H1 (cell line): ENCODE measurements at regions not wholly inside any gene's neighbourhood (a gene's known extent, or its start where the extent isn't known, plus 50 kb on each side); places are given as distances from the start of the nearest gene placed in this dataset.

ENCODE experiments used
- CTCF ChIA-PET: fragments of 300-600 bp; sonication (Branson Sonifier 250); formaldehyde crosslinking; loops from one replicate; lab custom pipeline; 2021; ENCODE audit not compliant: partially characterized antibody; lab: Charles Lee
- POLR2A ChIA-PET: fragments of 300-600 bp; sonication (Branson Sonifier 250); formaldehyde crosslinking; loops from one replicate; lab custom pipeline; 2021; ENCODE audit warnings: inconsistent platforms; ENCODE audit not compliant: partially characterized antibody; lab: Charles Lee
- DNase-seq, 2 experiments: peaks; one replicate each; pipeline versions ENCODE4 v3.0.0 to v3.0.0-alpha.2; 2010 to 2022; ENCODE audit warnings: low spot score in 2 of 2, low read depth in 1 of 2, mixed read lengths in 1 of 2
- FAIRE-seq: peaks from 2 replicates; lab custom pipeline; 2011; peaks lifted over from hg19 to GRCh38; lab: Jason Lieb, UNC
- H2AFZ ChIP-seq: 2 replicates; pipeline ENCODE4 v1.8.1; 2012; ENCODE audit warnings: low read length, inconsistent platforms
- H2AK5ac ChIP-seq: 2 replicates; pipeline ENCODE4 v1.6.1; 2013; ENCODE audit warnings: low read depth, low read length
- H2BK120ac ChIP-seq: replicated peaks from 2 replicates; pipeline ENCODE3; 2013; ENCODE audit warnings: low read depth, low read length, inconsistent platforms
- H2BK12ac ChIP-seq: 2 replicates; pipeline ENCODE4 v1.6.1; 2013; ENCODE audit warnings: low read depth, low read length
- H2BK15ac ChIP-seq: 2 replicates; pipeline ENCODE4 v1.6.1; 2013; ENCODE audit warnings: low read length
- H2BK20ac ChIP-seq: 2 replicates; pipeline ENCODE4 v1.6.1; 2013; ENCODE audit warnings: low read length
- H2BK5ac ChIP-seq: 2 replicates; pipeline ENCODE4 v1.6.1; 2013; ENCODE audit warnings: low read depth, low read length
- H3K14ac ChIP-seq: 2 replicates; pipeline ENCODE4 v1.6.1; 2013; ENCODE audit warnings: inconsistent platforms; ENCODE audit not compliant: insufficient read length
- H3K18ac ChIP-seq: 2 replicates; pipeline ENCODE4 v1.6.1; 2013; ENCODE audit warnings: low read length; ENCODE audit errors: extremely low read depth
- H3K23ac ChIP-seq: 2 replicates; pipeline ENCODE4 v1.6.1; 2013; ENCODE audit warnings: inconsistent platforms; ENCODE audit not compliant: insufficient read length
- H3K23me2 ChIP-seq: 2 replicates; pipeline ENCODE4 v1.6.1; 2013; ENCODE audit warnings: low read depth, low read length
- H3K27ac ChIP-seq: 2 replicates; pipeline ENCODE4 v1.6.1; 2011; ENCODE audit warnings: low read depth, low read length, inconsistent platforms
- H3K27me3 ChIP-seq, 4 experiments: replicated peaks in 1 of 4; 1 replicate in 1 of 4; 2 replicates in 3 of 4; pipeline versions ENCODE4 v1.6.1 to v1.8.1; 2011 to 2013; ENCODE audit warnings: low read length in 3 of 4, mild to moderate bottlenecking in 3 of 4, inconsistent platforms in 2 of 4, mixed read lengths in 2 of 4, moderate library complexity in 1 of 4; ENCODE audit not compliant: control insufficient read depth in 3 of 4, insufficient read depth in 3 of 4; ENCODE audit errors: extremely low read depth in 1 of 4
- H3K36me3 ChIP-seq, 4 experiments: 2 replicates each; pipeline versions ENCODE4 v1.6.1 to v1.8.1; 2011 to 2013; ENCODE audit warnings: mild to moderate bottlenecking in 4 of 4, low read length in 3 of 4, moderate library complexity in 2 of 4, control low read depth in 1 of 4, inconsistent platforms in 1 of 4; ENCODE audit not compliant: insufficient read depth in 4 of 4, control insufficient read depth in 2 of 4
- H3K4ac ChIP-seq: replicated peaks from 2 replicates; pipeline ENCODE3; 2013; ENCODE audit warnings: low read length, low read depth, mixed read lengths, inconsistent platforms; ENCODE audit not compliant: insufficient read length
- H3K4me1 ChIP-seq, 4 experiments: replicated peaks in 1 of 4; 1 replicate in 1 of 4; 2 replicates in 3 of 4; pipeline versions ENCODE4 v1.6.1 to v1.8.1; 2011 to 2013; ENCODE audit warnings: low read length in 3 of 4, inconsistent platforms in 2 of 4, mixed read lengths in 1 of 4; ENCODE audit not compliant: insufficient read depth in 4 of 4, control insufficient read depth in 3 of 4
- H3K4me2 ChIP-seq, 2 experiments: 2 replicates each; pipeline versions ENCODE4 v1.6.1 to v1.8.1; 2011 to 2013; ENCODE audit warnings: low read depth in 2 of 2, low read length in 2 of 2, control low read depth in 1 of 2, inconsistent platforms in 1 of 2, mild to moderate bottlenecking in 1 of 2; ENCODE audit not compliant: insufficient read depth in 1 of 2
- H3K4me3 ChIP-seq, 4 experiments: fragments of 200-600, 300-600 bp in 1 of 4; sonication (generic), shearing (Covaris generic), sonication (Bioruptor Twin) in 1 of 4; 2 replicates each; pipeline versions ENCODE4 v1.5.1 to v1.8.1; 2011 to 2016; ENCODE audit warnings: low read length in 4 of 4, low read depth in 3 of 4, control low read depth in 2 of 4, inconsistent platforms in 2 of 4, mild to moderate bottlenecking in 2 of 4, mixed read lengths in 1 of 4, moderate library complexity in 1 of 4; ENCODE audit not compliant: insufficient read depth in 2 of 4; ENCODE audit errors: extremely low read depth in 1 of 4
- H3K56ac ChIP-seq: replicated peaks from 2 replicates; pipeline ENCODE3; 2013; ENCODE audit warnings: low read depth, mild to moderate bottlenecking, mixed read lengths, low read length, inconsistent platforms; ENCODE audit not compliant: insufficient read length
- H3K79me1 ChIP-seq: 2 replicates; pipeline ENCODE4 v1.6.1; 2013; ENCODE audit warnings: low read depth, low read length, control low read depth
- H3K79me2 ChIP-seq, 2 experiments: 2 replicates each; pipeline versions ENCODE4 v1.6.1 to v1.8.1; 2012 to 2013; ENCODE audit warnings: low read length in 2 of 2, mild to moderate bottlenecking in 2 of 2, inconsistent platforms in 1 of 2; ENCODE audit not compliant: insufficient read depth in 2 of 2, control insufficient read depth in 1 of 2
- H3K9ac ChIP-seq, 4 experiments: replicated peaks in 1 of 4; 1 replicate in 1 of 4; 2 replicates in 3 of 4; pipeline versions ENCODE4 v1.6.1 to v1.8.1; 2011 to 2013; ENCODE audit warnings: low read depth in 3 of 4, low read length in 3 of 4, control low read depth in 2 of 4, mild to moderate bottlenecking in 2 of 4, moderate library complexity in 2 of 4, inconsistent platforms in 1 of 4; ENCODE audit errors: extremely low read depth in 1 of 4
- H3K9me3 ChIP-seq, 2 experiments: 2 replicates each; pipeline versions ENCODE4 v1.6.1 to v1.8.1; 2012 to 2013; ENCODE audit warnings: mild to moderate bottlenecking in 2 of 2, moderate library complexity in 2 of 2, control low read depth in 1 of 2, inconsistent platforms in 1 of 2, low read depth in 1 of 2, low read length in 1 of 2, mixed read lengths in 1 of 2; ENCODE audit not compliant: insufficient read depth in 2 of 2
- H4K20me1 ChIP-seq, 2 experiments: replicated peaks in 1 of 2; 2 replicates each; pipeline versions ENCODE3 to v1.8.1; 2011 to 2013; ENCODE audit warnings: inconsistent platforms in 2 of 2, low read length in 2 of 2, mild to moderate bottlenecking in 1 of 2; ENCODE audit not compliant: insufficient read depth in 2 of 2, control insufficient read depth in 1 of 2
- H4K5ac ChIP-seq: 2 replicates; pipeline ENCODE4 v1.6.1; 2013; ENCODE audit warnings: low read length, low read depth, mixed read lengths, inconsistent platforms; ENCODE audit not compliant: insufficient read length
- H4K8ac ChIP-seq: 2 replicates; pipeline ENCODE4 v1.8.0; 2013; ENCODE audit warnings: mild to moderate bottlenecking, moderate library complexity, low read length, inconsistent platforms; ENCODE audit not compliant: insufficient read depth; ENCODE audit errors: extremely low read depth
- H4K91ac ChIP-seq: replicated peaks from 2 replicates; pipeline ENCODE3; 2013; ENCODE audit warnings: low read length, mixed read lengths, inconsistent platforms; ENCODE audit not compliant: insufficient read length
- ASH2L ChIP-seq: fragments of 200-600, 300-600 bp; sonication (generic); IDR thresholded peaks from one replicate; pipeline ENCODE4 v1.7.1; 2017; ENCODE audit warnings: low read length
- ATF3 ChIP-seq: IDR thresholded peaks from 2 replicates; pipeline ENCODE4 v1.6.1; 2011; ENCODE audit warnings: low read depth, mild to moderate bottlenecking, low read length; ENCODE audit not compliant: insufficient read depth
- E2F6 ChIP-seq: IDR thresholded peaks from 2 replicates; pipeline ENCODE4 v1.6.1; 2012; ENCODE audit warnings: inconsistent platforms
- FOSL1 ChIP-seq: IDR thresholded peaks from 2 replicates; pipeline ENCODE4 v1.6.1; 2011; ENCODE audit warnings: mild to moderate bottlenecking, low read depth, low read length, moderate library complexity; ENCODE audit not compliant: insufficient read depth
- GTF2F1 ChIP-seq: IDR thresholded peaks from 2 replicates; pipeline ENCODE4 v1.6.1; 2012; ENCODE audit warnings: low read depth, low read length, improper control_type of control experiment, borderline replicate concordance
- HDAC2 ChIP-seq, 2 experiments: fragments of 300-600 bp in 1 of 2; sonication (generic) in 1 of 2; IDR thresholded peaks; 2 replicates each; pipeline ENCODE4 v1.6.1; 2011 to 2012; ENCODE audit warnings: low read depth in 2 of 2, low read length in 2 of 2, mild to moderate bottlenecking in 2 of 2, moderate library complexity in 2 of 2, borderline replicate concordance in 1 of 2, inconsistent platforms in 1 of 2
- HDAC6 ChIP-seq: IDR thresholded peaks from one replicate; pipeline ENCODE4 v1.7.1; 2012; ENCODE audit warnings: low read depth, mild to moderate bottlenecking, inconsistent platforms, low read length, moderate library complexity
- MAFK ChIP-seq: IDR thresholded peaks from 2 replicates; pipeline ENCODE4 v1.6.1; 2012; ENCODE audit warnings: low read depth, mild to moderate bottlenecking, improper control_type of control experiment, low read length
- MAX ChIP-seq: IDR thresholded peaks from 2 replicates; pipeline ENCODE4 v1.6.1; 2012; ENCODE audit warnings: inconsistent platforms
- RAD21 ChIP-seq, 2 experiments: IDR thresholded peaks in 1 of 2; conservative IDR thresholded peaks in 1 of 2; 2 replicates each; pipeline ENCODE4 v1.6.1; 2011; ENCODE audit warnings: low read depth in 2 of 2, low read length in 2 of 2, improper control_type of control experiment in 1 of 2, inconsistent platforms in 1 of 2, mild to moderate bottlenecking in 1 of 2, moderate library complexity in 1 of 2
- RFX5 ChIP-seq: IDR thresholded peaks from 2 replicates; pipeline ENCODE4 v1.6.1; 2011; ENCODE audit warnings: low read depth, low read length, improper control_type of control experiment, borderline replicate concordance
- SRF ChIP-seq: IDR thresholded peaks from 2 replicates; pipeline ENCODE4 v1.6.1; 2011; ENCODE audit warnings: mild to moderate bottlenecking, low read depth, low read length, moderate library complexity
- TAF7 ChIP-seq: optimal IDR thresholded peaks from 2 replicates; pipeline ENCODE3; 2011; ENCODE audit warnings: low read depth, mild to moderate bottlenecking, inconsistent platforms, low read length, moderate library complexity, borderline replicate concordance
- WGBS, 2 experiments: shearing (Covaris generic) in 1 of 2; methylation state at CpG; one replicate each; pipeline versions ENCODE4 v1.1.6 to v1.1.7; 2013 to 2015; ENCODE audit warnings: low lambda C conversion rate in 2 of 2, mixed read lengths in 2 of 2, inconsistent platforms in 1 of 2, low coverage in 1 of 2, missing lambda C conversion rate in 1 of 2; ENCODE audit not compliant: insufficient replicate concordance in 2 of 2, insufficient coverage in 1 of 2, insufficient read length in 1 of 2; ENCODE audit errors: extremely low coverage in 1 of 2, missing lambda C conversion rate in 1 of 2; 5-methylcytosine and 5-hydroxymethylcytosine counted together

DNA sequence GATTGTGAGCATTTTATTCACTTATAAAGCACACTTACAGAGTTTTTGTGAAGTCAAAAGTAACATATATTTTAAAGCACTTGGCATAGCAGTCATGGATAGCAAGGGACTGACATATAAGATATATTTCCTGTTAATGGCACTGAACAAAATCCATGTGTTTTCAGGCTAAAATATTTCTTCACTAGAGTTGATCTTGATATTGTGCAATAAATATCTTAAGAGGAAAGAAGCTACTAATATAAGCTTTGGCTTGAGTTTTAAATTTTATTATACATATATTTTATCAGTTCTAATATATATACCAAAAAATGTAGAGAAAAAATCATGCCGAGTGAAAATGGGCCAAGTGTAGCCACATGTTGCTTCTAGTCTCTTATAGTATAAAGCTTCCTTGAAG is 189.7 kb upstream of the DPP10 start:
- H3K79me1 ChIP-seq: no peaks in the 10 kb centered on the region
- H3K56ac ChIP-seq: no peak overlapping the region
- no peak overlapping the region for H4K8ac ChIP-seq
- no peaks in the 10 kb centered on the region for H3K9me3 ChIP-seq
- H3K4me1 ChIP-seq: peaks cover 0 to 9% (median 5%) of the 10 kb centered on the region in 4 experiments; a peak in 4 of 7 replicates
- no peaks in the 10 kb centered on the region for H3K79me2 ChIP-seq
- ChIA-PET CTCF (no interaction called here), POLR2A (no interaction called here)
- H2BK20ac ChIP-seq: no peak overlapping the region
- H2BK5ac ChIP-seq: no peak overlapping the region
- H2BK120ac ChIP-seq: no peak overlapping the region
- H3K36me3 ChIP-seq: no peaks in the 10 kb centered on the region
- H3K9ac ChIP-seq: no peak overlapping the region
- no peak overlapping the region for H3K4me3 ChIP-seq
- H2BK15ac ChIP-seq: no peak overlapping the region
- no peak overlapping the region for H3K4me2 ChIP-seq
- WGBS, 2 experiments: 86% methylated on average over 1 of the region's 1 CpG; no CpG with 5 or more reads in 1 of the 2 experiments
- no peak overlapping the region for H2AFZ ChIP-seq
- DNase-seq (no peak), FAIRE-seq (no peak)
- no peak overlapping the region for H3K4ac ChIP-seq
- no peak overlapping the region for H4K5ac ChIP-seq
- H3K27ac ChIP-seq: no peak overlapping the region
- no peak overlapping the region for H3K14ac ChIP-seq
- H4K91ac ChIP-seq: no peak overlapping the region
- H4K20me1 ChIP-seq: no peaks in the 10 kb centered on the region
- no peaks in the 10 kb centered on the region for H3K23me2 ChIP-seq
- H2BK12ac ChIP-seq: no peak overlapping the region
- H3K27me3 ChIP-seq: no peaks in the 10 kb centered on the region
- H3K23ac ChIP-seq: no peak overlapping the region
- no peak overlapping the region for H3K18ac ChIP-seq
- H2AK5ac ChIP-seq: no peak overlapping the region
- TF ChIP-seq TAF7 (no peak), HDAC2 (IDR thresholded peaks at IDR 0.05; ENCODE audit: borderline replicate concordance in 1 of 2, low read depth in 2 of 2, low read length in 2 of 2) (no peak), MAX (no peak), MAFK (no peak), ASH2L (no peak), E2F6 (no peak), RAD21 (IDR thresholded peaks at IDR 0.05 in 1 of 2, conservative IDR thresholded peaks at IDR 0.05 in 1 of 2; ENCODE audit: low read depth in 2 of 2, low read length in 2 of 2) (no peak), FOSL1 (no peak), GTF2F1 (no peak), ATF3 (no peak), HDAC6 (no peak), SRF (no peak), RFX5 (no peak)
